HUDEP-2 (cell line): ENCODE measurements at regions not wholly inside any gene's neighbourhood (a gene's known extent, or its start where the extent isn't known, plus 50 kb on each side); places are given as distances from the start of the nearest gene placed in this dataset.

Source experiments
- DNase-seq, 76 experiments: peaks; one replicate each; lab custom pipeline; 2025; ENCODE audit not compliant: unreplicated experiment in 76 of 76; lab: John Stamatoyannopoulos, UW

DNA sequence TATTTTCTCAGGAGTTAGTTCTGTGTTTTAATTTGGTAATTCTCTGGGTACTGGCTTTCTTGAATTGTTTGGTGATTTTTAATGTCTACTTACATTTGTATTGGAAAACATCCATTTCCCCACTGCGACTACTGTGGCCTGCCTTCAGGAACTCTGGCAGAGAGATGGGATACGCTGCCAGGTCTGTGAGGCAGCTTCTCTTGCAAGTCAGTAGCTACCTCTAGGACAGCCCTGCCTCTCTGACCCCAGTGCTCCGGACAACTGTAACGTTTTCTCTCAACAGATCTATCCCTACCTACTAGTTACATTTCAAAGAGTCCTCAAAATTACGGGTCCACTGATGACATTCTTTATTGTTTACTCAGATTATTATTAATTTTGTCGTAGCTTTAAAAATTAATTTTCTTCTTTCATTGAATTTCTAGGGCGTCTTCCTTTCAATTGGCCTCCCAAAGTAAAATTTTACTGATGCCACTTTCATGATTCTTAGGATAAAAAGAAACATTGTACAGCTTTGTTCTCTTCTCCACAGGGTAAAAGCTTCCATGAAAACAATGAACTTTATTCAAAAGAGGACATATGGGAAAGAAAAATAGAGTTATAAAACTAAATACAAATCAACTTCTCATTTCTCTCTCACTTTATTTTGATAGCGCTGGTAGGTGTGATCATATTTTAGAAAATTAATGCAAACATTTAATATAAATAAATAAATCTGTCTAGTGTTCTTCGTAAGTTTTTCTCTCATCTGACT lies 123.2 kb upstream of the GOLGA8J start:
- DNase-seq, result no peak

DNA sequence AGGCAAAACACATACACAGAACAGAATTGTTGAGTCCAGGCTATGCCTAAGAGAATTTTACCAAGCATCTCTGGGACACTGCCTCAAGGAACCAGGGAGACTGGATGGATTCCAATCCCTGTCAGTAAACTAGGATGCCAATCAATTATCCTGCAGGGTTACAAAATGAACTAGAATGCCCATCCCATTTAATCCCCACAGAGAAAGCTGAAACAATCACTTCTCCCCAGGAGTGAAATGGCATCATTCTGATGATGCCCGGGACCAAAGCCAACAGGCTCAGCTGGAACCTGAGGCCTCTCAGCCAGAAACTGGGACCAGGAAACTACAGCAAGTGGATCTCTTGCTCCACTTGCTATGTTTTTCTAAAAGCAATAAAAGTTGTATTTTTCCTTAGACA lies 130.0 kb upstream of the TJP1 start:
- DNase-seq, result no peak

DNA sequence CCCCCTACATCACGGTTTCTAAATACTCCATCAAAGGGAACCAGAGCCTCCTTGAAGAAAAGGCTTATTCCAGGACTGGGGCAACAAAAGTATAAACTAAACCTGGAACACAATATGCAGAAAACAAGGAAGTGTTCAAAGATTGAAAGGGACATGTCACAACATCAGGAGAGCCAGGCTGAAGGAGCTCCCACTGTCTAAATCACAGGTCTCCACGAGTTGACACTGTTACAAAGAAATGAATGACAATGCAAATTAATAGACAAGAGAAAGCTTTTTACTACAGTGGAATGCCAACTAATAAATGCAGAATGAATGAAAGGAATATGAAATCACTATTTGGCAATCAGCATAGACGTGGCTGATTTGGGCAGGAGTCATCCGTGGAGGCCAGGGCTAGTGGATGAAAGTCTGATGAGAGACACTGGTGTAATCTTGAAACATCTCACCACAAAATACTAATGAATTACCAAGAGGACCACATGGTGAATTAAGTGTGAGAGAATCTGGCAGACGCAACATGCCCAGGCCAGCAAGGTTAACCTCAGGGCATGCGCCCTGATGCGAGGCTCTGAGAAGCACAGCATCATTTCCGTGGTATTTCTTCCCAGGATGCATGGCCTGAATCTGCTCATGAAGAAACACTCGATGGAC lies 123.8 kb upstream of the TJP1 start:
- no peak for DNase-seq

DNA sequence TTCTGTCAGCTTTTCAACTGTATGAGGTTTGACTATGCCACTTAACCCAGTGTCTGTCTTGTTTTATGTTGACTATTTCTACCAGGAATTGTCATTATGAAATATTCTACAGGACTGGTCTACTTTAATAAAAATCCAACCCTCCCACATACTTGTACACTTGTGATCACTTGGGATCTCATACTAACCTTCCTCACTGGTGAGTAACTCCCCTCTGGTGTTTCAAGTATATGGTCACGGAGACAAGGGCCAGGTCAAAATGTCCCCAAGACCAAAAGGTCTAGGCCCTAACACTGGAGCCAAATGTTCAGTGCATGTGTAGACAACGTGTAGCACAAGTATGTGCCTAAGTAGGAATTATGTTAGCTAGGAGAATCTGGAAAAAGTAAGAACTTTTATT lies 122.7 kb upstream of the TJP1 start:
- no peak for DNase-seq

DNA sequence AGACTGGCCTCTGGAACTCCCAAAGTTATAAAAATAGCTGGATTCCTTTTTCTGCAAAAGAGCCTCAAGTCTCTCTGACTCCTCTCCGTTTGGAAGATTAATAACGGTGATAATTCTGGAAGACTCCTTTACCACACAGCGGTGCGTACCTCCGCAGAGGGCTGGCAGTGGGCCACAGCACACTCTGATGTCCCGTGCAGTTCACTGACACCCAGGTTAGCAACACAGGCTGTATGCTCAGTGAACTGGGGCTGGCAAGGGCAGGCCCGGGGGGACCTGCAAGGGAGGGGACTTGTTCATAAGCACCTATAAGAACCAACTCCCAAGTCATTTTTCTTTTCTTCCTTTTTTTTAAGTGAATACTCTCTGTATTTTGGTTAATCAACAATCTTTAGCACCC lies 120.3 kb upstream of the TJP1 start:
- no peak for DNase-seq

DNA sequence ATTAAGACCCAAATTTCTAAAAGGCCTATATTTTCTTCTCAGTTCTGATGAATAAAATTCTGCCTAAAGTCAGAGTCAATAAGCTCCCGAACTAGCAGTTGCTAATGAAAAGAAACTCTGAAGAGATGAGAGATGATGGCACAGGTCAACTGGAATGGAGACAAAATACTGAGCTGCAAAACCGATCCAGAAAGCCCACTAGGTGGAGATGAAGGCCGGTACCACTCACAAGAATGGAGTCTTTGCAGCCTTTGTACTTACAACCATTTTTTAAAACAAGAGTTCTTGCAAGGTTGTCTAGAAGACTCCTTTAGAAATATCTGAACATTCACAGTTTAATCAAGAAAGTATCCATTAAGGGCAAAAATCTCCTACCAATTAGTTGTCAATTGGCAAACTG lies 119.9 kb upstream of the TJP1 start:
- peak in 1 of 76 experiments; percentile 7 for DNase-seq

DNA sequence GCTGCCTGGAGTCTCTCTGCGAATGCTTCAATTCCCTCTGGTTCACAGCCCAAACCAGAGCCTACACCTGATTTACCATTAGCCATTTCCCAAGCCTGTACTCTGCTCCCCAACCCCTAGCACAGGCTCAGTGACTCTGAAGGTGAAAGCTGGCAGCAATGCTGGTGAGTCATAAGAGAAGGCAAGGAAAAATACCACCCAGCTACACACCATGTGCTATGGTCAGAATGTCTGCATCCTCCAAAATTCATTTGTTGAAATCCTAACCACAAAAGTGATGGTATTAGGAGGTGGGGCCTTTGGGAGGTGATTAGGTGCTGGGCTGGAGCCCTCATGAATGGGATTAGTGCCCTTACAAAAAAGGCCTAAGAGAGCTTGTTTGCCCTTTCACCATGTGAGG lies 117.1 kb upstream of the TJP1 start:
- DNase-seq, result no peak

DNA sequence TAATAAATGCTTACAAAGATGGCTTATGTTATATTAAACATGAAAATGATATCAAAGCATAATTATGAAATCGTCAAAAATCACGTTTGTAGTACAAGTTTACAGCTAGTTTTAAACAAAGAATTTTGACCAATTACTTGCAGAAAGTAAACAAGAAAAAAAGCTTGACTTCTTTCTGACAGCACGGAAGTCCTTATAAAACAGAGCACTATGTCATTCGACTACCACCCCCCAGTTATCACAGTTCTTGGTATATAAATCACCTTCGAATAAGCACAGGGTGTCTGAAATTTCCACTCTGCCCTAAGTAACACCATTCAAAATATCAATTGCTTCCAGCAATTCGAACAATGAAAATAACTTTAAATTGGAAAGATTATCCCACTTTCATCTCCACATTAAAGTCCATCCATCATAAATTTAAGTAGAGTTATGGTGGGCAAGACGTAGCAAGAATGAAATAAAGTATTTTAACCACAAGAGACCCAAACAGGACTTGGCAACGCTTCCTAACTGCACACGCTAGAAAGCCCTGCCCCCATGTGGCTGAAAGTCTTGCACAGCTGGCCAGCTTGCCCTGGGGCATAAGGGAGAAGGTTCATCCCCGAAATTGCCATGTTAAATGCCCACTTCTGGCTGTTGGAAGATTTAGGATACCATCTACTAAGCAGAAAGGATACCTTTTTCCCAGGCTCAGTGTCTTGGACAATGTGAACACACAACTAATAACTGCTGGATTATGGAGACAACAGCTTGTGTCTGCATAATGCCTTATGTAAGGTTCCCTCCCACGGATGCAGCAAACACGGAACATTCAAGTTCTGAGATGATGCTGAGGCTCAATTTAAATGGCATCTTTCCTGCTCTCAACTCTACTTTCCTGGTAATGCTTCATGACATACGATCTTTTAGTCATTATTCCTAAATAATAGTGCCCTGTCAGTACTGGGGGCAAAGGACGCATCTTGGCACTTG lies 116.4 kb upstream of the TJP1 start:
- DNase-seq, result peak in 4 of 76 experiments; percentile 2 to 14 (median 6)

DNA sequence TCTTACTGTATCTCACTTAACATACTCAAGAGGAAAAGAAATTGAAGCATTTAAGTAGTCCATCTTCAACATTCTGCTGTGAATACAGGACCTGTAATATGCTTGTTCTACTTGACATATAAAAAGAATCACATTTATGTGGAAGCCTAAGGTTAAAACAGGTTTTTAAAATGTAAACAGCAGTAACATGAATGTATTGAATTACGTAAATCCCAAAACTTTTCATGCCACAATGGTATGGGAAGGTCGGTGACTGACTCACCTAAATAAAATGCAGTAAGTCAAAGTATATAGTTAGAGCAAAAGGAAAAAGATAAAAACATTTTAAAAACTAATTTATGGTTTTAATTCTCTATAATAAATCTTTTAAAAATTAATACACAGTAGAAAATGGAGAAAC lies 115.7 kb upstream of the TJP1 start:
- no peak for DNase-seq

DNA sequence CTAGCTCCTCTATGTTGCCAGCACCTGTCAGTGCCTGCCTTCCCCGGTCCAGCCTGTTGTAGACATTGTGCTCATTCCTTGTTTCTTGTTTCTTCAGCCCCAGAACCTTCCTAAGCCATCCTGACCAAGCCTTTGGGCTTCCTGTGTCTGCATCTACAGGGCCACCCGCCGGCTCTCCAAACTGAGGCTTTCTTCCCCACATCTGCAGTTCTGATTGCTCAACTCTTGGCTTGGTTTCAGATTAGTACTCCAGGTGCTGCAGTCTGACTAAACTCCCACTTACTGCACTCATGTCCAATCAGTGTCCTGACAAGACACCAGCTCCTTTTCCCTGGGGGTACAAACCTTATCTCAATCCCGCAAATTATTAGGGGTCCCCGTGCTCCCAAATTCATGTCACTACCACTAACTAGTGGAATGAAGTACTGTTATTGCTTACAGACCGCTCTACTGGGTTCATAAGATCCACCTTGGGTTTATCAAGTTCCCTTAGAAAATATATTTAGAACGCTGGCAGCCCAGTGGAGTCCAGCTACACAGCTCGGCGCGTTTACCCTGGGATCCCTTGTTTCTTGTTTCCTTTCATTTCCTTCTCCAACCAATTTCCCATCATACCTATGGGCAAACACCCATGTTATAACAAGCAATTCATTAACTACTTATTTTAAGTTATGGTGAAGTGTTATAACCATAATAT lies 114.2 kb upstream of the TJP1 start:
- no peak for DNase-seq

DNA sequence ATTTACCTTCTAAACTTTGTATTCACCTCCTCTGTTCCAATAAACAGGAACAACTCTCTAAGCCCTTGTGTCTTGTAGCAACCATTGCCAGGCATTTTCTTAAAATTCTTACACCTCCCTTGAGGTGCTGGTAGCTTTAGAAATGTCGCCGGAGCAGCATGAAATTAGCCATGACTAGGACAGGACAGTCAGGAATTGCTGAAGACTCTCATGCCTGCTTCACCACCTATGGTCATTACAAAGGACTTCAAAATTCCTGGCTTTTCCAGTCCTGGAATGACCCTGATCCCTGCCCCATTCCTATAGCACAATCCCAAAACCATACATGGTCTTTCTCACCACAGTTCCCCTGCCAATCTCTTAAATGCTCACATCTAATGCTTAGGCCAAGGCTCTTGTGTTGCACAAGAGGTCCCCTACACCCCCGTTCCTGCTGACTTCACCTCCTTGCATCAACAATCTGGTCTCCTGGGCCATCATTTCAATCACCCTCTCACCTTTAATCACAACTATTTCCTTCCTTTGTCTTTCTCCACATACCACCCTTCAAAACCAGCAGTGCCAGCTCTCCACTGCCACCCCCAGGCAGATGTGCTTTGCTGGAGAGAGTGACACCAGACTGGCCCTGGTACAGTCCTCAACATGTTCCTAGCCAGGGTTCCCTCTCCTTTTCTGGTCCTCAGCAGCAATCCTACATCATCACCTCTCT lies 113.2 kb upstream of the TJP1 start:
- DNase-seq, result peak in 8 of 76 experiments; percentile 1 to 12 (median 6)

DNA sequence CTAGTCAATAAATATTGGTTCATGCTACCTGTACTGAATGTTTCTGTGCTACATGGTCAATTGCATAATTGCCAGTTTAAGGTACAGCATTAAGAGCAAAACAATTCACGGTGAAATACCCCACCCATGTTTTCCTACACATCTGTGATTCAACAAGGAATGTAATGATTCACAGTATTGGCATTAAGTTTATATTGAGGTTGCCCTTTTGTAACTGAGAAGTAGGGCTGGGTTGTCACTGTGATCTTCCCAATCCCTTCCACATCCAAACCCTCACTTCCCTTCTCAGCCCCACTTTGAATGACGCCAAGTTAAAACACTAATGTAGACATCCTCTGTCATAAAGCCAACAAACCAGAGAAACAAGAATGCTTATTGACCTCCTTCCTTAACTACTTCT lies 112.0 kb upstream of the TJP1 start:
- DNase-seq, result no peak

DNA sequence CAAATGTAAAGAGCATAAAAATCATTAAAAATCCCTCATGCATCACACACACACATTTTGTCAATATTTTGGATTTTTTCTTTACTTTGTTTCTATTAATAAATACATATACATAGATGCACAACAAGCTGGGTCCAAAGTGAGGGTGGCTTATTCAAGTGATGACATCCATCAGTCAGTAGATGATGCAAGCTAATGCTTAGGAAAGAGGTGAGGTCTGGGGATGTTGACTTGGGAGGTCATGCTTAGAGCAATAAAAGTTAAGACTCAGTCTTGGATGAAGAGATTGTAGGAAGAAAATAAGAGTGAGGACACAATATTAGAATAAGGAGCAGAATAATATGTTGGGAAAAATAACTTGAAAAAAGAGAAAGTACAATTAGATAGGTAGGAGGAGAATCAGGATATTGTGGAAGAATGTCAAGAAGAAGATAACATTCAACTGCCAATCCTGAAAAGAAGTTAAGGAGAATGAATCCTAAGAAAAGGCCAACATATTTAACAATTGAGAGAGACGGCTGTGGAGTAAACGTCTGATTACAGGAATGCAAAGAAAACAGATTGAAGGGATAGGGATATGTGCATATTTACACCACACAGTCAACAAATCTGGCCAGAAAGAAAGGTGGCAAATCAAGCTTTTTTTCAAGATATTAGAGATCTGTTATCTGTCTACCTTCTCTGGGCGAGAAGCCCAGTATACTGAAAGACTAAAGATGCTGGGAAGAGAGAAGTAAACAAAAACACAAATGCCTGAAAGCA lies 111.0 kb upstream of the TJP1 start:
- no peak for DNase-seq

DNA sequence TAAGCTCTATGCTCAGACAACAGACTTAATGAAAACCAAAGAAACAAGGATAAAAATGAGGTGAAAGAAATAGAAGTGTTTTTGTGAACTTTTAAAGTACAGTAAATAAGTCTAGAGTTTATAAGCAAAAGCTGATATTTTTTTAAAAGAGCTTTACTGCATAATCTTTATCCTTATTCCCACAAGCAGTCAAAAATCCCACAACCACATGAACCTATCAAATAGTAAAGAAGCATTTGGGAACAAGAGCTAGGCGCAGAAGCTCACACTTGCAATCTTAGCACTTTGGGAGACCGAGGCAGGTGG lies 103.8 kb upstream of the TJP1 start:
- no peak for DNase-seq

DNA sequence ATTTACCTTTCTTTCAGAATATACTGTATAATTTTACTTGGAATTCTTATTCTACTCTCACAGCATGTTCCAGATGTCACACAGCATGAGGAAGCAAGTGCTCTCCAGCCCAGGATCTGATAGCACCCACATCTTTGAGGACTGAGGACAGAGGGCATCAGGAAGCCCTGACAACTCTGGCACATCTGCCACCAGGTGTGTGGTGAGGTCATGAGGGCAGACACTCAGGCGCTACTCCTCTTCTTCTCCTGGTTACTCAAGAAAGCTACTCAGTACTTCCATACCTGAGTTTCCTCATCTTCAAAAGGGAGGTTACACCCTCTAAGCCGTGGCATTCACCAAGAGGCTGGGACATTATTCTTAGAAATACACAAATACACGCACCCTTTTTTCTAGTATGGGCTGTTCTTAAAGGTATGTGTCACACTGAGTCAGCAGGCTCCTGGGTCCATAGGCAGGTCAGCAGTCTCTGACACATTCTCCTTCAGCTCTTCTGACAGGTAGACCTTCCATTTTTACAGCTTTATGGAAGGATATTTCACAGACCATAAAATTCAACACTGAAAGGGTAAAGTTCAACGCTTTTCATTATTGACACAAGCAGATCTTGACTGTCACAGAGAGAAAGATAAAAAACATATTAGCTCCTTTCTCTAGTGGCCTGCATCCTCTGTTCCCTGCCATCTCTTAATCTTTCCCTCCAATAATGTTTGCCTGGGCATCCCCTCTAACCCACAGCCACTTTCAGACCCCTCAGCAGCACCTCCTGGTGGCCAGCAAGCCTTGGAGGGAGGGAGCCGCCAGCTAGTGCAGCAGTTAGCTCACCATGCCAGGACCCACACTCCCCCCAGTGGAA lies 103.2 kb upstream of the TJP1 start:
- DNase-seq, result peak in 67 of 76 experiments; percentile 6 to 83 (median 51)

DNA sequence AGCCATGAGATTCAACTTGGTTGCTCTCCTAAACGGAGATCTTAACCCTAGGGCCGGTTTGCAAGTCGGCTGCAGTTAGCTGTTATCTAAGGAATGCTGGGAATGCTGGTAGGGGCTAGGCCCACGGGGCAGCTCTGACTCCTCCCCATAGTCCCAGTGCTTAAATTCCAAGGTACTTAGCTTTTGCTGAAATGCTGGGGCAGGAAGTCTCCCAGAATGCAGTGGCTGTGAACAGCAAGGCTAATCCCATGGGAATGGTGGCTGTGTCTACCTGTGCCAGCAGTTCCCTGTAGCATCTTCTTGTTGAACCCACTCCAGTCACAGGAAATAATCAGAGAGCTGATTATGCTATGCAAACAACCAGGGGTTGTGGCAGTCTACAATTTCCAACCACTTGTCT lies 102.5 kb upstream of the TJP1 start:
- DNase-seq, result no peak

DNA sequence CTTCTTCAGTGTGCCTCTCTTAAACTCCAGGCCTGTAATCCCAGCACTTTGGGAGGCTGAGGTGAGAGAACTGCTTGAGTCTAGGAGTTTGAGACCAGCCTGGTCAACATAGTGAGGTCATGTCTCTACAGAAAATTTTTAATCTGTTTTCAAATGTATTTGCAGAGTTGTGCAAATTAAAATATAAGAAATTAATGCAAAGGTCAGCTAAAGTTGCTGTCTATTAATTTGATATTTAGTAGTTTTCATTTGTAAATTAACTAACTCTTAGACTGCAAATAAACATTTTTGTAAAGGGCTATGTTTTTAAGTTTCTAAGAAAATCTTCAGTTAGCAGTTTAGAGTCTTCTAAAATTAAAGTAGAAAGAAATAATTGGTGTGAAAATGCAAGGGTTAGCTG lies 99.9 kb upstream of the TJP1 start:
- DNase-seq, result no peak

DNA sequence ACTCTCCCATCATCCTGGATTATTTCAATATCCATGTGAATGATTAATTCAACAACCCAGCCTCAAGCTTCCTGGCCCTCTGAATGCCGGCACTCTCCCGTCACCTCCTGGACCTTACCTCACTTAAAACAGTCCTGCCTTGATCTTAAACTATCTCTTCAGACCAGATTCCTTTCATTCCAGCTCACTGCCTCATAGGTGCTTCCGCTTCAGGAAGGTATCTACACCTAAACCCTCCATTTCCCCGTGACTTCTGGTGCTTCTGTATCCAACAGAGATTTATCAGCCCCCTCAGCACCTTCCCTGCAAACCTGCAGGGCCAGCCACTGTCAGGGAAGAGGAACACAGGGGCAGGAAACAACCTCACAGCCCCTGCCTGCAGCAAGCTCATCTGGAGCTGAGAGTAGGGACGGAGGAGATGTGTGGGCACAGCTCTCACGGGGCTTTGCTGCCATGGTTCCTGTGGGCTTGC lies 98.9 kb upstream of the TJP1 start:
- DNase-seq, result no peak

DNA sequence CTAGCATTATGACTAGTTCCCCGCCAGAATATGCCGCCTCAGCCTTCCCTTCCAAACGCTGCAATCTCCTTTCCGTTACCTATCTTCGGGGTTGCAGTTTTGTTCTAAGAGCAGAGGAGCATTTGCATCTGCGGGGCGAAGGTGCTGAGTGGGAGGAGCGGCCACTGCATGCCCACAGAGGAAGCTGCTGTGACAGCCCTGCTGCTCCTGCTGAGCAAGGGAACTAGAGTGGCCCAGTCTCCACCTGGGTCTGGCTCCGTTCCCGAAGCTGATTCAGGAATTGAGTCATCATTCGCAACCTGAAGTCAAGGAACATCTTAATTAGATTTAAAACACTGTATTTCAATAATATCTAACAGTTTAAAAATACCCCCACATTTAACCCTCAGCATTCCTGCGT lies 98.2 kb upstream of the TJP1 start:
- DNase-seq, result no peak
